Activated CD4-positive, alpha-beta T cell treated with anti-CD3 and anti-CD28 coated beads for 36 hours (primary cell): ENCODE measurements at regions not wholly inside any gene's neighbourhood (a gene's known extent, or its start where the extent isn't known, plus 50 kb on each side); places are given as distances from the start of the nearest gene placed in this dataset.

Experiments
- ATAC-seq: fragments of 200-7000 bp; cut with Tn5 transposase; one replicate; pipeline ENCODE4 v1.10.0; 2021; ENCODE audit warnings: mild to moderate bottlenecking, moderate library complexity
- CTCF ChIA-PET: fragments of 350-600 bp; sonication (Branson Sonifier 250); formaldehyde crosslinking; loops from one replicate; lab custom pipeline; 2021; ENCODE audit warnings: antibody characterized with exemption; lab: Charles Lee
- POLR2A ChIA-PET: fragments of 350-600 bp; sonication (Branson Sonifier 250); formaldehyde crosslinking; loops from one replicate; lab custom pipeline; 2021; ENCODE audit warnings: antibody characterized with exemption, inconsistent platforms; lab: Charles Lee
- DNase-seq: peaks from one replicate; pipeline ENCODE4 v3.0.0-alpha.2; 2020
- H3K27ac Mint-ChIP-seq: one replicate; pipeline ENCODE4 v1.8.0; 2021; ENCODE audit warnings: mixed read lengths
- H3K27me3 Mint-ChIP-seq: one replicate; pipeline ENCODE4 v1.8.0; 2021; ENCODE audit warnings: mixed read lengths
- H3K36me3 Mint-ChIP-seq: one replicate; pipeline ENCODE4 v1.8.0; 2021; ENCODE audit warnings: low read depth, mixed read lengths
- H3K4me1 Mint-ChIP-seq: one replicate; pipeline ENCODE4 v1.8.0; 2021; ENCODE audit warnings: mixed read lengths
- H3K4me3 Mint-ChIP-seq: one replicate; pipeline ENCODE4 v1.8.0; 2021; ENCODE audit warnings: mild to moderate bottlenecking, moderate library complexity, mixed read lengths
- H3K9me3 Mint-ChIP-seq: one replicate; pipeline ENCODE4 v1.8.0; 2021; ENCODE audit warnings: low read depth, mixed read lengths
- intact Hi-C, 2 experiments: fragments of 100-400 bp; cut with DNase I in 1 of 2; cut with micrococcal nuclease in 1 of 2; formaldehyde crosslinking; loops; one replicate each; pipeline versions ENCODE4 v1.14.2 to v1.15.1; 2022 to 2024; cut with DNase I, micrococcal nuclease

DNA sequence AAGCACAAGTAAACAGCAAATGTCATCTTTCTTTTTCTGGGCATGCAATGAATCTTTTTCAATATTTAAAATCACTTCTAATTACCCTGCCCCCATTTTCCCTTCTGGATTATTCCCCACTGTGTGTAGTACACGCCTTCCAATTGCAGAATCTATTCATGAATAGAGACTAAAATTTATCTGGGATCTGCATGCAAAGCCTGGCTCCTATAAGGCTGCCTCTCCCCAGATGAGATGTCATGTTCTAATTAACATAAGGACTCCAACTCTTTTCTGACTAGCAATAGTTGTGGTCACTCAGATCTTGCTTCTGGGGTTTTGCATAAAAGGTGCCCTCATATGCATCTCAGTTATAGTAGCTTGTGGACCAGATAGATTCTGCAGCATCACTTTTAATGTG is 473.5 kb downstream of the BTG1 start:
- Mint-ChIP-seq H3K36me3 (no peaks in the 10 kb centered on the region), H3K27me3 (no peaks in the 10 kb centered on the region), H3K27ac (no peak overlapping the region), H3K4me1 (peaks cover 17% of the 10 kb centered on the region), H3K9me3 (peaks cover 8% of the 10 kb centered on the region), H3K4me3 (no peak overlapping the region)
- intact Hi-C loops, result no loop called here
- no peak for ATAC-seq
- ChIA-PET CTCF (interaction anchor here (1.2 kb wide), 1 partner anchor 69 kb away, joined by 4 read pairs; no protein-coding TSS in a partner anchor), POLR2A (no interaction called here)
- DNase-seq, result no peak

GRCh38 chr12:91667694-91668093 is 478.0 kb downstream of the BTG1 start:
- H3K27ac Mint-ChIP-seq, result peak overlapping the region; percentile 39
- no peaks in the 10 kb centered on the region for H3K27me3 Mint-ChIP-seq
- peaks cover 6% of the 10 kb centered on the region for H3K9me3 Mint-ChIP-seq
- POLR2A ChIA-PET, result no interaction called here
- ATAC-seq (no peak), DNase-seq (no peak)
- intact Hi-C loops, result no loop called here
- peaks cover 20% of the 10 kb centered on the region for H3K4me1 Mint-ChIP-seq
- H3K4me3 Mint-ChIP-seq, result no peak overlapping the region
- no peaks in the 10 kb centered on the region for H3K36me3 Mint-ChIP-seq
- CTCF ChIA-PET, result interaction anchor here (0.9 kb wide), 1 partner anchor 279 kb away, joined by 3 read pairs; no protein-coding TSS in a partner anchor

GRCh38 chr12:91663744-91664143 is 481.1 kb upstream of the DCN start:
- intact Hi-C loops, result no loop called here
- H3K4me1 Mint-ChIP-seq, result peaks cover 18% of the 10 kb centered on the region
- POLR2A ChIA-PET, result no interaction called here
- no peaks in the 10 kb centered on the region for H3K36me3 Mint-ChIP-seq
- H3K27me3 Mint-ChIP-seq, result no peaks in the 10 kb centered on the region
- no peak overlapping the region for H3K27ac Mint-ChIP-seq
- peaks cover 2% of the 10 kb centered on the region for H3K9me3 Mint-ChIP-seq
- CTCF ChIA-PET, result no interaction called here
- ATAC-seq (no peak), DNase-seq (no peak)
- H3K4me3 Mint-ChIP-seq, result no peak overlapping the region

DNA sequence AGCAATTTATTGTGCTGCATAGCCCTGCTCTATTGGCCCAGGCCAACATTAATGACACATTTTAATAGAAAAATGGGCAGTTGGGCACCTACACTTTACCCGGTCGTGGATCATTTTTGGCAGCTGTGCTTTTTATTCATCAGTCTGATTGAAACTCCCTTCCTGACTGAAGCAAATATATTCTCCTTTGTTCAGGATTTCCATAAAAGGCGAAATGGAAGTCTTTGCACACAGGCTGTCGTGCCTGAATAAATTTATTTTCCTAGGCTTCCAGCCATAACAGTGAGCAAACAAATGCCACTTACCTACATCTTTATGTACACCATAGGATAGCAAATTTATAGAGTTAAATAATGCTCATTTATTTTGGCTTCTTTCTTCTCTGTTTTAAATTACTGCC is 480.7 kb upstream of the DCN start:
- POLR2A ChIA-PET, result no interaction called here
- no peak overlapping the region for H3K4me3 Mint-ChIP-seq

GRCh38 chr12:91662021-91662420 is 479.4 kb upstream of the DCN start:
- ATAC-seq (no peak), DNase-seq (no peak)
- Mint-ChIP-seq H3K9me3 (no peaks in the 10 kb centered on the region), H3K4me3 (no peak overlapping the region), H3K27me3 (no peaks in the 10 kb centered on the region), H3K36me3 (no peaks in the 10 kb centered on the region), H3K27ac (no peak overlapping the region), H3K4me1 (peaks cover 9% of the 10 kb centered on the region)
- CTCF ChIA-PET, result interaction anchor here (0.6 kb wide), 1 partner anchor 474 kb away, joined by 3 read pairs; no protein-coding TSS in a partner anchor
- POLR2A ChIA-PET, result no interaction called here
- intact Hi-C loops, result no loop called here

More for the DNA sequence above, 480.7 kb upstream of the DCN start:
- Mint-ChIP-seq H3K27ac (no peak overlapping the region), H3K9me3 (no peaks in the 10 kb centered on the region), H3K4me1 (peaks cover 16% of the 10 kb centered on the region), H3K36me3 (no peaks in the 10 kb centered on the region), H3K27me3 (no peaks in the 10 kb centered on the region)
- CTCF ChIA-PET, result no interaction called here
- ATAC-seq, result no peak
- intact Hi-C loops, result no loop called here
- no peak for DNase-seq

DNA sequence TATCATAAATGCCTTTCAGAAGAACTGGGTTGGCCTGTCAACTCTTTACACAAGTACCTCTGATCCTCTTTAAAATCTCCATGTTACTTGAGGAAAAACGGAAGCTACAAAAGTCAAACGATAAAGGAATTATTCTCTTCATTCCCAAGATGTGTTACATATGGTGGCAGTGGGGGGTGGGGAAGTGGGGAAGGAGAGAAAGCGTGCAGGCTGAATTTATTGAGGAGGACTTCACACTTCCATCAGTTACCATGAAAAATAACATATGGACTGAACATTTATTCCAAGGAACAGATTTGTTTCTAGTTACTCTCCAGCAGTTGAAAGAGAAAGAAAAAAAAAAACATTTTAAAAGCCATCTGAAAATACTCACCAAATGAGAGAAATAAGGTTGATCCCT is 474.4 kb upstream of the DCN start:
- Mint-ChIP-seq H3K27me3 (no peaks in the 10 kb centered on the region), H3K4me3 (no peak overlapping the region), H3K4me1 (peaks cover 3% of the 10 kb centered on the region), H3K9me3 (no peaks in the 10 kb centered on the region), H3K27ac (no peak overlapping the region), H3K36me3 (no peaks in the 10 kb centered on the region)
- ATAC-seq (no peak), DNase-seq (no peak)
- intact Hi-C loops, result no loop called here
- CTCF ChIA-PET, result interaction anchor here (0.6 kb wide), 1 partner anchor 711 kb away, joined by 5 read pairs; no protein-coding TSS in a partner anchor
- POLR2A ChIA-PET, result no interaction called here

- H3K4me3 Mint-ChIP-seq, result no peak overlapping the region
- H3K36me3 Mint-ChIP-seq, result no peaks in the 10 kb centered on the region
- ChIA-PET POLR2A (no interaction called here), CTCF (interaction anchor here (0.9 kb wide), 1 partner anchor 95 kb away, joined by 3 read pairs; no protein-coding TSS in a partner anchor)
- no peak overlapping the region for H3K27ac Mint-ChIP-seq
- DNase-seq (no peak), ATAC-seq (no peak)
- H3K27me3 Mint-ChIP-seq, result no peaks in the 10 kb centered on the region
- H3K4me1 Mint-ChIP-seq, result peaks cover 3% of the 10 kb centered on the region
- intact Hi-C loops, result no loop called here
- no peaks in the 10 kb centered on the region for H3K9me3 Mint-ChIP-seq
Measured at GRCh38 chr12:91655966-91656365, 473.3 kb upstream of the DCN start.

DNA sequence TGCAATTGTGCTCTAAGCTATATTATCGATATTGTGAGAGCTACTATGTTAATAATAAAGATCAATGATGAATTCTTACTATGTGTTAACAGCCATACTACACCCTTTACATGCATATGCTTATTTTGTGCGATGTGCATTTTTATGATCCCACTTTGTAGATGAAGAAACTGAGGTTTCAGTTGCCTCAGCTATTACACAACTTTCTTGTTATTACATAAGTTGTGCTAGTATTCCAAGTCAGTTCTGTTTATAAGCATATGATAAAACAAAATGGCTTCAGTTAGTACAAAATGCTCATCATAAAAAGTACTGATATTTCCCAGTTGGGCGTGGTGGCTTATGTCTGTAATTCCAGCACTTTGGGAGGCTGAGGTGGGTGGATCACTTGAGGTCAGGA is 471.5 kb upstream of the DCN start:
- no peaks in the 10 kb centered on the region for H3K36me3 Mint-ChIP-seq
- ATAC-seq (no peak), DNase-seq (no peak)
- no peak overlapping the region for H3K27ac Mint-ChIP-seq
- no peak overlapping the region for H3K4me3 Mint-ChIP-seq
- no peaks in the 10 kb centered on the region for H3K9me3 Mint-ChIP-seq
- ChIA-PET POLR2A (no interaction called here), CTCF (no interaction called here)
- H3K4me1 Mint-ChIP-seq, result peaks cover 3% of the 10 kb centered on the region
- intact Hi-C loops, result no loop called here
- no peaks in the 10 kb centered on the region for H3K27me3 Mint-ChIP-seq

GRCh38 chr12:91651728-91652127 is 469.1 kb upstream of the DCN start:
- Mint-ChIP-seq H3K27me3 (no peaks in the 10 kb centered on the region), H3K9me3 (no peaks in the 10 kb centered on the region), H3K4me1 (no peaks in the 10 kb centered on the region), H3K4me3 (no peak overlapping the region), H3K36me3 (no peaks in the 10 kb centered on the region), H3K27ac (no peak overlapping the region)
- ChIA-PET CTCF (interaction anchor here (0.6 kb wide), 1 partner anchor 149 kb away, joined by 3 read pairs; no protein-coding TSS in a partner anchor), POLR2A (no interaction called here)
- intact Hi-C loops, result no loop called here
- ATAC-seq (no peak), DNase-seq (no peak)

- Mint-ChIP-seq H3K9me3 (no peaks in the 10 kb centered on the region), H3K27me3 (no peaks in the 10 kb centered on the region), H3K36me3 (no peaks in the 10 kb centered on the region), H3K27ac (no peak overlapping the region), H3K4me1 (no peaks in the 10 kb centered on the region), H3K4me3 (no peak overlapping the region)
- DNase-seq (no peak), ATAC-seq (no peak)
- ChIA-PET CTCF (no interaction called here), POLR2A (no interaction called here)
- intact Hi-C loops, result no loop called here
Measured at GRCh38 chr12:91643763-91644162, 461.1 kb upstream of the DCN start.

- ChIA-PET POLR2A (no interaction called here), CTCF (interaction anchor here (0.6 kb wide), 1 partner anchor 154 kb away, joined by 3 read pairs; no protein-coding TSS in a partner anchor)
- no peak for DNase-seq
- Mint-ChIP-seq H3K4me3 (no peak overlapping the region), H3K4me1 (no peaks in the 10 kb centered on the region), H3K9me3 (no peaks in the 10 kb centered on the region), H3K36me3 (no peaks in the 10 kb centered on the region), H3K27me3 (no peaks in the 10 kb centered on the region), H3K27ac (no peak overlapping the region)
- intact Hi-C loops, result no loop called here
- ATAC-seq, result no peak
Measured at GRCh38 chr12:91640021-91640420, 457.4 kb upstream of the DCN start.

GRCh38 chr12:91639327-91639726 is 456.7 kb upstream of the DCN start:
- ATAC-seq (no peak), DNase-seq (no peak)
- intact Hi-C loops, result no loop called here
- Mint-ChIP-seq H3K27ac (no peak overlapping the region), H3K4me1 (no peaks in the 10 kb centered on the region), H3K36me3 (no peaks in the 10 kb centered on the region), H3K27me3 (no peaks in the 10 kb centered on the region), H3K4me3 (no peak overlapping the region), H3K9me3 (no peaks in the 10 kb centered on the region)
- ChIA-PET CTCF (interaction anchor here (0.6 to 1.2 kb wide), 2 partner anchors 13 to 153 kb away, joined by 3 read pairs; no protein-coding TSS in a partner anchor), POLR2A (no interaction called here)
